Peyer's patch (tissue), 4 donors: ENCODE measurements at regions not wholly inside any gene's neighbourhood (a gene's known extent, or its start where the extent isn't known, plus 50 kb on each side); places are given as distances from the start of the nearest gene placed in this dataset.

ENCODE experiments used
- POLR2A ChIP-seq, 2 donors: fragments of 450-650 bp; IDR thresholded peaks; one replicate each; pipeline ENCODE4 v1.5.1; 2017; ENCODE audit warnings: antibody characterized with exemption in 2 of 2, mild to moderate bottlenecking in 2 of 2, moderate library complexity in 2 of 2
- TF ChIP-seq, protein P1 (sequence below), 6 experiments: fragments of 450-650 bp in 4 of 6; fragments of 200-600 bp in 2 of 6; sonication (generic) in 1 of 6; IDR thresholded peaks; one replicate each; pipeline ENCODE4 v1.5.1; 2017 to 2019; ENCODE audit warnings: antibody characterized with exemption in 6 of 6, mild to moderate bottlenecking in 3 of 6, moderate library complexity in 1 of 6

DNA sequence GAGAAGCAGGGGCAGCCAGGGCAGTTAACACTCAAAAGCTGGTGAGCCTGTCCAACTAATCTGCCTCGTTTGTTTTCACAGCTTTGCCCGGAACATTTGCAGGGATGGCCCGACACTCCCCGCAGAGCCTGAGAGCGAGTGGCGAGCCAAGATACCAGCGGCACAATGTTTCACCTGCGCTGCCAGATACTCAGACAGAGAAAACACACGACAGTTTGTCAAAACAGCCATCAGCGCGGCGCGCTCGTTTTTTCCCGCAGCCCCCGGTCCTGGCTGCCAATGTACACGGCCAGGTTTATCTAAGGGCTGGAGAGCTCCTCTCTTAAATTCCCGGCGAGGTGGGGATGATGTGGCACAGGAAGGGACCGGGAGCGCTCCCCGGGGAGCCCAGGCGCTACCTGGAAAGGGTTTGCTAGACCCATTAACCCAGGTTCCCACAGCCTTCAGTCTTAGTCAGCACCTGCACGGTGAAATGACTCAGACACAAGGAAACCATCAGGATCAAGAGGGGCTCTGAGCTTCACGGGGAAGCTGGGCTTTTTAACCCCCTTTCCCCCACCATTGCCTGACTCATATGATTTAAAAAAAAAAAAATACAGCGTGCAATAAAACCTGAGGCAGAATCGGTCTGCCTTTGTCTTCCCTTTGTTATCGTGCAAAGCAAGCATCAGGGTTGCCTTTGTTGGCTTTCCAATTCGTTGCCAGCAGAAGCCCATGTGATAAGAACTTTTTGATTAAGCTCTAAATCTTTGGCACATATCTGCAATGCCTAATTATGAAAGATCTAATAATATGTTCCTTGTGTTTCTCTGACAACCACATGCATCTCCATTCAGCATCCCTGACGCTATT is 186.2 kb downstream of the EFNB2 start:
- TF ChIP-seq POLR2A (IDR thresholded peaks at IDR 0.05): no peak
- TF ChIP-seq, protein P1, sequence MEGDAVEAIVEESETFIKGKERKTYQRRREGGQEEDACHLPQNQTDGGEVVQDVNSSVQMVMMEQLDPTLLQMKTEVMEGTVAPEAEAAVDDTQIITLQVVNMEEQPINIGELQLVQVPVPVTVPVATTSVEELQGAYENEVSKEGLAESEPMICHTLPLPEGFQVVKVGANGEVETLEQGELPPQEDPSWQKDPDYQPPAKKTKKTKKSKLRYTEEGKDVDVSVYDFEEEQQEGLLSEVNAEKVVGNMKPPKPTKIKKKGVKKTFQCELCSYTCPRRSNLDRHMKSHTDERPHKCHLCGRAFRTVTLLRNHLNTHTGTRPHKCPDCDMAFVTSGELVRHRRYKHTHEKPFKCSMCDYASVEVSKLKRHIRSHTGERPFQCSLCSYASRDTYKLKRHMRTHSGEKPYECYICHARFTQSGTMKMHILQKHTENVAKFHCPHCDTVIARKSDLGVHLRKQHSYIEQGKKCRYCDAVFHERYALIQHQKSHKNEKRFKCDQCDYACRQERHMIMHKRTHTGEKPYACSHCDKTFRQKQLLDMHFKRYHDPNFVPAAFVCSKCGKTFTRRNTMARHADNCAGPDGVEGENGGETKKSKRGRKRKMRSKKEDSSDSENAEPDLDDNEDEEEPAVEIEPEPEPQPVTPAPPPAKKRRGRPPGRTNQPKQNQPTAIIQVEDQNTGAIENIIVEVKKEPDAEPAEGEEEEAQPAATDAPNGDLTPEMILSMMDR (IDR thresholded peaks at IDR 0.05): no peak
